Right hindlimb (tissue), 1 donor: ENCODE measurements at regions not wholly inside any gene's neighbourhood (a gene's known extent, or its start where the extent isn't known, plus 50 kb on each side); places are given as distances from the start of the nearest gene placed in this dataset.
A peak's percentile ranks its signal among the peaks of the same experiment; 100 is the strongest.

Experiments
- DNase-seq: peaks from one replicate; pipeline ENCODE4 v3.0.0-alpha.2; 2018

DNA sequence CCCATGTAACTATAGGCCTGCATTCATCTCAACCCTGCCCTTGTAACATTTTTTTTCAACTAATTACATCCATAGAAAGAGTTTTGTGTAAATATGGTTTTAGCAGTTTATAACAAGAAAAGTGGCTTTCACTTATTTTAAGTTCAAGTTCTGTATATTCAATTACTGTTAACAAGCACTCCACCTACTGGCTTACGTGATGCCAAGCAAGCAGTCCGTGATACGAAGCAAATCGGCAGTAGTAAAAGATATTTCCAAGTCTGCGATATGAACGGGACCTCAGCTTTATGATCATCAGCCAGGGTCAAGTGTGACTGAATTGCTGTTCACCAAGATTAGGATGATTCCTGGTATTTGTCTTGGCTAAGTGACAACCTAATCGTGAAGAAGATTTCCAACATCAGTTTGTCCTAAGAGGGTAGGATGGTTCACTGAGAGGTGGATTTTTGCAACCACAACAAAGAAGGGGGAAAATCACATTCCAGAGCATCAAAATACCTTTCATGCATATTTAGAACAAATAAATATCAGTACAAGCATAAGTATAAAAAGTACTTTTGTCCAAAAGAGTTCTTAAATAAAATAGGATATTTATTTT lies 456.2 kb downstream of the FOXG1 start:
- DNase-seq = peak; percentile 31

DNA sequence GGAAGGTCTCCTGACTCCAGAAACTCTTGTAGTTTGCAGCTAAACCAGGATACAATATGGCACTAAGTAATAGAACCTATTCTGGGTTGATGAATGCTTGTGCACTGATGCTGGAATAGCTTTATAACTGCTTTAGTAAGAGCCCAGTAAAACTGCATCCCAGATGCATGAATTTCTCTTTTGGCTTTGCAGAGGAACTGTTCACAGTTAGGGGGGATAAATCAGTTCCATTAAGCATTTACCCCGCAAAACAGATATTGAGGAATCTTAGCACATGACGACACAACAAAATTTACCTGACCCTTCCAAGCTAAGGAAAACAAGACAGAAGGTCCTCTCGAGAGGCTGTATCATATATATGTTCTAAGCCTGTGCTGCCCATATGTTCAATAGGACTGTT lies 457.4 kb downstream of the FOXG1 start:
- no peak for DNase-seq

DNA sequence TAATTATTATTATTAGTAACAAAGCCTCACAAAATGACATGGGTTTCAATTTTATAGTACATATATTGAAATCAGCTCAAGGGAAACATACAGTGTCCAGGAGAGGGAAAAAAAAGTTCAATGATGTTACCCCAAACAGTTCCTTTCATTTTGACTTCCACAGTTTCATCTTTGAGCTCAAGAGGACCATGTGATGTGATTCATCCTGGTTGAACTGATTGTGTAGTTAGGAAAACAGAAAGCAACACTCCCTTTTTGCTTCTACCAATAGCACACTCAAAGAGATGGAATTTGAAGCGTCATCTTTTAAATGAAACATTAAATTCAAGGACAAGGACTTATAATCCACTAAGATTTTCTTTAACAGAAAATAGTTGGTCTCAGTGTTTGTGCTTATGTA lies 461.0 kb downstream of the FOXG1 start:
- DNase-seq = no peak

DNA sequence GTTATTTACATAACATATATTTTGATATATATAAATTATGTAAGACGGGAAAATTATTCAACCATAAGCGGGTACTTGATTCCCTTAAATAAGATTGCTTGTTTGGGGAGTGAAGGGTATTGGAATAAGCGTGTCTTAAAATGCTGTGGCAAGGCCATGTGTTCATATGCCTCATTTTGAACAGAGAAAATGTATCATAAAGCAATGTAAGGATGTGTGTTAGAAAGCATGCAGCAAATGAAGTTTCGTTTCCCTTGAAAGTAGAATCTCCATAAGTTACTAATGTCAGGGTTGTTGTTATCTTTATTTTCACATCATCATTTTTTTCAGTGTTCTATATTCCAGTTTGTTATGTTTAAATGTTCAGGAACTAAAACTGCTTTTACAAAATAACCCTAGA lies 465.6 kb downstream of the FOXG1 start:
- no peak for DNase-seq

DNA sequence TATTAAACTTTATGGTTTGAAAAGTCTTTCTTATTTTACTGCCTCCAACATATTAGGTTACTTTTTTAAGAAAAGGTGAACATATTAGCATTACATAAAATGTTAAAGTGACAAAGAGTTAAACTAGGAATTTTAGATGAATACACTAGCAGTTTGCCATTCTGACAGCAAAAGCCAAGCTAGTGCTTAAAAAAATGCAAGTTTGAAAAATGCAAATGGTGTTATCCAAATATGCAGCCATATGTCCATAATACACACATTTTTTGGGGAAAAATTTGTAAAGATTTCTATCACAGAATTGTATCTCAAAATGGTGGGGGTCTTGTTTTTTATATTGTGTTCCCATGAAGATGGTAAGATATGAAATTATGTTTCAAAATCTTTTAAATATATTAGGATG lies 466.1 kb downstream of the FOXG1 start:
- DNase-seq = no peak

DNA sequence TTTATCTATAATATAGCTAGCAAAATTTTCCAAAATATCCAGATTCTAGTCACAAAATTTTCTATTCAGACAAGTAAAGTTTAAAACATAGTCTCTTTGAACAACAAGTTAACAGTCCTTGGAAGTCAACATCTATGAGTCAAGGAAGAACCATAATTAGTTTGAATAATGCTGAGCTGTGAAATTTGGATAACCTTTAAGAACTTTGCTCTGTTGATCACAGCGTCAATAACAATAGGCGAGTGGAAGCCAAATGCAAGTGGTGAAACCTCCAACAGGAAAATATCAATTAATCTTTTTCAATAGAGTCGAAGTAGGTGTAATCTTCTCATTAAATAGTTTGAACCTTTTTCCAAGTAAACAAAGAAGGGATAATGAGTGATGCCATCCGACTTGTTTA lies 466.6 kb downstream of the FOXG1 start:
- no peak for DNase-seq

DNA sequence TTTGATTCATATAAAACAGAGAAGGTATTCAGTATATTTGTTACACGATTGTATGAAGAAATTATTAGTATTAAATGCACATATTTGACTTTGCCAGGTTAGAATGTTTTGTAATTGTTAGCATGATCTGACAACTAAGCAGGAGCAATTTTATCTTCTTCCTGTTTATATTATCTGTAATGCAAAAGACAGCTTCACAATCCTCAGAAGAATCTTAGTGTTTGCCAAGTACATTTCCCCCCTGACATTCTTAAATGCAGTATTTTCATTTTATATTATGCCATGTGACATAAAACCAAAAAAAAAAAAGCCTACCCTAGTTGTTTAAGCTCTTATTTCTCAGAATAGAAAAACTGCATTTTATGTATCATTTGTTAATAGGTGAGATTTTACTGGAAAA lies 469.4 kb downstream of the FOXG1 start:
- no peak for DNase-seq

DNA sequence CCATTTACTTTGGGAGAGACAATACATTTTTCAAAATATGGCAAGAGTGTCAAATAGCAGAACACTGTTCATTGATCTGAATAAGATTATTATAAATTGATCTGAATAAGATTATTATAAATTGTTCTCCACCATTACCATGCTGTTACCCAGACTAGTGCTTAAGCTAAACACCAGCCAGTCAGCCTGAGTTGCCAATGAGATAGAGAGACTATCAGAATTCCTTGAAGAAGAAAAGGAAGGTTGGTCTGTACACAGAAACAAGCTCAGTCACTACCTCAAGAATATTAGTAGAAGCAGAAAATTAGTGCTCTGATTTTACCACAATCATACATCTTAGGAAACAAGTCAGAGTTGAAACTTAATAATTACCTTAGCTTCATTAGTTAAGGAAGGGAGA lies 469.8 kb downstream of the FOXG1 start:
- no peak for DNase-seq

DNA sequence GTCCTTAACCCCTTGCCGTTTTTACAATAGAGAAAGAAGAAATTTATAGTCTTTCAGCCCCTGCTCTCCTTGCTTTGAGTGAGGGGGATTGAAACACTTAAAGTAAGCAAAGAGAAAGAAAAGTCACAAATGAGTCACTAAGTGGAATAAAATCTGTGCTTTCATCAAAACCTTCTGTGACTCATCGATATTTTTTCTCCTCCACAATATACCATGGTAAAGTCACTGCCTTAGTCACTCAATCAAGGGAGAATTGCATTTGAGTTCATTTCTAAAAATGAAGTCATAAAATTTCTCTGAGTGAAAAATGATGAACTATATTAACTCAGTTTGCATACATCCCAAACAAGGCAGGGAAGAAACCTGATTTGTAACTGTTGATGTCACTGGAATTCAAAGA lies 470.3 kb downstream of the FOXG1 start:
- DNase-seq = no peak

DNA sequence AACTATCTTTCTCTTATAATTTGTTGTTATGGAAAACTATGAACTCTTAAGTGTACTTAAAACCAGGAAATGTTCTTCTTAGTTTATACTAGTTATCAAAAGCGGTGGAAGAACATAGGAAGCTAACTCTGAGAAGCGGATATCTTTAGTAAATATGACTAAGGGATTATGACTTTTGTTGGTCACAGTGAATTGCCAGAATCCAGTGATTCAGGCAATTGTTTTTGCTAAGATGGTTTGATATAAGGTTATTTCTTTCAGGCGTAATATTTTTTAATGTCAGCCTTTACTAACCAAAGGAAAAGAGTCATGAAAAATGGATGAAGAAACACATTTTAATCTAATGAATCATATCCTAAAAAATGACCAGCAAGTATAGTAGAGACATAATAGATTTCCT lies 473.5 kb downstream of the FOXG1 start:
- DNase-seq = no peak

DNA sequence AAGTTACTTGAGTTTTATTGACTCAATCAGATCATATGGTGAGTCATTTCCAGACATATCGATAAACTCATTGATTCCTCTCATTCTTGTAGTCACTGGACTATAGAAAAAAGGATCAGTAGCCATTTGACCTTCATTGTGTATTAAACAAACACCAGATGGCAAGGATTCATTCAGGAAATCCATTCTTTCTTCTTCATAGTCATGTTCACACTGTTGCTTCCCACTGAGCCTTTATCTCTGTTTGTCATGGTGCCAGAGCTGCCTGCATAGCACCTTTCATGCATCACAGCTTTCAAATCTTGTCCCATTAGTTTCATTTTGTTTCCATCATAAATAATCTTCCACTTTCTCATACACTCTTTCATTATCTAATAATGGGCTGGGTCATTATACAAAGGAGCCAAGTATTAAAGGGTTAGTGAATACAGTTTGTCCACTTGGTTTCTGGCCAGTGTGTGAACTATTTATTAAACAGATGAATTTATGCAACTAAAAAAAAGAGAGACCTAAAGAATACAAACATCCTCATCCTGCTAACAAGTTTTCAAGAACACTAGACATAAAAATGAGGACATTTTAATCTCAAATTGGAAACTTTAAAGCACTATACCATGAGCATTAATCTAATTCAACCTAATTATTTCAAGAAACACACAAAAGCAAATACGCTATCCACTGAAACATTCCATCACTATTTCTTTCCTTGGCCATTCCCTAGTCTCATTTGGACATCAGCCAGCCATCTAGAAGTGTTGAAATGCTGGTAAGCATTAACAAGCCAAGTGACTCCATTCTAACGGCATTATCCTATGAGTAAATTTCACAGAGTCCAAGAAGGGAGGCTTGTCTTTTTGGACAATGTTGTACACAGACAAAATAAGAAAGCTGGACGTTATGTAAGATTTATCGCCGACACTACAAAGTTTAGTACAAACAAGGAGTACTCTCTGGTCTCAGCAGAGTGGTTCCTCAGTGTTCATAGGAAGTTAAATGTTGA lies 476.5 kb downstream of the FOXG1 start:
- DNase-seq = no peak

DNA sequence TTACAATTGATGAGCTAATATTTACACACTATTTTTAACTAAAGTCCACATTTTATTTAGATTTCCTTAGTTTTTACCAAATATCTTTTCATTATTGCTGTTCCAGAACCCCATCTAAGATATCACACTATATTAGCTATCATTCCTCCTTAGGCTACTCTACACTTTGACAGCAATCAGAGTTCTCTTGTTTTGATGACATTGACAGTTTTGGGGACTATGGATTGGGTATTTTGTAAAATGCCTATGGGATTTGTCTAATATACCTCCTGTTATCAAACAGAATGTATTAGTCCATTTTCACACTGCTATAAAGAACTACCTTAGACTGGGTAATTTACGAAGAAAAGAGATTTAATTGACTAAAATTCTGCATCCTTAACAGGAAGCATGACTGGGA lies 489.1 kb downstream of the FOXG1 start:
- no peak for DNase-seq

DNA sequence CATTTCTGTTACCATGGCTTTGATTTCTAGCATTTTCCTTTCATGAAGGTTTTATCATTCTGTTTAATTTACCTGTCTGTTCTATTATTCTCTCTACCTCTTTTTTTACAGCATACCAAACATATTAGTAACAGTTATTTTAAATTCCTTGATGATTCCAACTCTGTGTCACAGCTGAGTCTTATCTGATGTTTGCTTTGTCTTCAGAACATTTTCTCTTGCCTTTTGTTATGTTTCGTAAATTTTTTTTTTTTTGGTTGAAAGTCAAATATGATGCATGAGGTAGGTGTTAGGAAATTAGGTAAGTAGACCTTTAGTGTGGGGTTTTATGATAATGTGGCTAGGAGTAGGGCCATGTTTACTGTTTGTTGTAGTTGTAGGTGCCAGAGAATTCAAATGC lies 496.4 kb downstream of the FOXG1 start:
- no peak for DNase-seq

DNA sequence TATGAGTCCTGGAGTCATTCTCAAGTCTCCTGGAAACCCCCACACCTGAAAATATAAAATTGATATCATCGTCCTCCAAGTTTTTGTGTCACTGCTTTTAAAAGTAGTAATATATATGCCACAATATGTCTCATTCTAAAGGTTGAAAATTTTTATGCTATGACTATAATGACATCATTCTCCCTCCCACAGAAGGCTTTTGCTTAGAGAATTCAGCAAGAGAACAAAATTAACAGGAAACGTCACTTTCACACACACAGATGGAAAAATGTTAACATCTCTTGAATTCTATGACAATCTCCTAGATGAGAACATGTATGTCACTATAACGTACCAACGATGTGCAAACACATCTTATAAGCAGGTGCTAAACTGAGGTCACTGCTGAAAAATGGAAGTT lies 498.3 kb downstream of the FOXG1 start:
- DNase-seq = no peak

DNA sequence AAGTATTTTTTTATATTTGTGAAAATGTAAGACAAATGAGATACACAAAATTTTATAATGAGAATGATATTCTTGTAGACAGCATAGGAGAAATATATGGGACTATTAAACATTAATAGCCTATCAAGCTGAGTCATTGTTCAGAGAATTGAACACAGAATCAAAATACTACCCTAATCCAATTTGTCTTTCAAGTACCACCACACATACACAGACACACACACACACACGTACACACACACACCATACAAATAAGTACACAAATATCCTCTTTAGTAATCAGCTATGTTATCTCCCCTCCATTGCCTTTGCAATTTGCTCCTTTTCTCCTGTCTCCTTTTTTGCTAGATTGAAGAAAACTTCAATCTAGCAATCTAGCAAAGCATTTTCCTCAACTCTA lies 499.3 kb downstream of the FOXG1 start:
- no peak for DNase-seq

DNA sequence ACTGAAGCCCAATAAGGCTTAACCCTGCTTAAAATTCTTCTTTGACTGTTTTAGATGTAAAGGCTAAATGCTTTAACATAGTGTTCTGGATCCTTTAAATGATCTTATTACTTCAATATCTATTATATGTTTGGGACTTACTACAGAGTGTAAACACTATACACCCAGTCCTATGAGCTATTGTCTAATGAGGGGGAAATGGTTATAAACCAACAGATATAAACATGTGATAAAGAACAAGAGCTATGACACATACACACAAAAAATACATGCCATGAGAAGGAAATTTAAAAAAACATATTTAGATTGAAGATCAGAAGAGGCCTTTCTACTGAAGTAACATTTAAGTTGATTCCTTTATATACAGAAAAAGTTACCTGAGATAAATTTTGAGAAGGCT lies 505.1 kb downstream of the FOXG1 start:
- no peak for DNase-seq

DNA sequence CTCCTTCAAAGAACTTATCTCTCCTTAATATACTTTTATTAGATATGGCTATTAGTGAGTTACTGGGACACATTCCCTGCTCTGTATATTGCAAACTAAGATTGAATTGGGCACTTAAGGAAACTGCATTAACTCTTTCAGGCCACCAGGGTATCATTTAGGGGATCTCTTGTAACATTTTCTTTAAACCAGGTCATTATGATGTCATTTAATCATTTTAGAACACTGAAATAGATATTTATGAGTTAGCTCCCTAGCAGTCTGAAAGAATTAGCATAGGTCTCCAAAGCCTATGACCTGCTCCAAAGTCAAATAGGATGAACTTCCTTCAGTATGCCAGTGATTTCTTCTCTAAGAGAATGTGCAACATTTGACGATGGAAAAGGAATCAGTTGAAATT lies 506.9 kb downstream of the FOXG1 start:
- no peak for DNase-seq

DNA sequence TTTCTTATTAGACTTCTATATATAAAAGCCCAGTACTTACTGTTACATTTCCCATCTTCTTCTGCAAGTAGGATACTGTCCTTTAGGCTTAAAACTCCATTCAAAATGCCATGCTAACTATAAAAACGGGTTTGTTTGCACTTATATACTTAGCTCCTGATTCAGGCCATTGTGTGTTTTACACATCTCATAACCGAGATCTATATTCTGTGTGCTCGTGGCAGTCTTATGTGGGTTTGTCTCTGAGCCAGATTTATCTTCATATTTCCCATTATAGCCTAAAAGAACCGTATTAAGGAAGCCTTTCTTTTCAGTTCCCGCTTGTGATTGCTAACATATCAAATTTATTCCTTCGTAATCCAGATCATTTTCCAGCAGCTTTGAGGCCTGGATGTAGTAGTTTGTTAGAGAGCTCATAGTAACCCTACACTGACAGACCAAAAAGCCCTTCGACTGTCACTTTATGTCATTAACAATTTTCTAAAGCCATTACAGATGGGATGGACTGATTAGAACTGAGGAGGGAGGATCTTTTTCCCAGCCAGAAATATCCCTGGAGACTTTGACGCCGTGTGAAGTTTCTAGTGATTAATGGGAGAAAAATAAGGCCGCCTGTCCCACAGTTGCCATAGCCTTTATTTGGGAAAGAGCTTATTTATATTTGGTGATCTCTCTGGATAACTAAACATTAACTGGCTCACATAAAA lies 508.5 kb downstream of the FOXG1 start:
- DNase-seq = no peak

DNA sequence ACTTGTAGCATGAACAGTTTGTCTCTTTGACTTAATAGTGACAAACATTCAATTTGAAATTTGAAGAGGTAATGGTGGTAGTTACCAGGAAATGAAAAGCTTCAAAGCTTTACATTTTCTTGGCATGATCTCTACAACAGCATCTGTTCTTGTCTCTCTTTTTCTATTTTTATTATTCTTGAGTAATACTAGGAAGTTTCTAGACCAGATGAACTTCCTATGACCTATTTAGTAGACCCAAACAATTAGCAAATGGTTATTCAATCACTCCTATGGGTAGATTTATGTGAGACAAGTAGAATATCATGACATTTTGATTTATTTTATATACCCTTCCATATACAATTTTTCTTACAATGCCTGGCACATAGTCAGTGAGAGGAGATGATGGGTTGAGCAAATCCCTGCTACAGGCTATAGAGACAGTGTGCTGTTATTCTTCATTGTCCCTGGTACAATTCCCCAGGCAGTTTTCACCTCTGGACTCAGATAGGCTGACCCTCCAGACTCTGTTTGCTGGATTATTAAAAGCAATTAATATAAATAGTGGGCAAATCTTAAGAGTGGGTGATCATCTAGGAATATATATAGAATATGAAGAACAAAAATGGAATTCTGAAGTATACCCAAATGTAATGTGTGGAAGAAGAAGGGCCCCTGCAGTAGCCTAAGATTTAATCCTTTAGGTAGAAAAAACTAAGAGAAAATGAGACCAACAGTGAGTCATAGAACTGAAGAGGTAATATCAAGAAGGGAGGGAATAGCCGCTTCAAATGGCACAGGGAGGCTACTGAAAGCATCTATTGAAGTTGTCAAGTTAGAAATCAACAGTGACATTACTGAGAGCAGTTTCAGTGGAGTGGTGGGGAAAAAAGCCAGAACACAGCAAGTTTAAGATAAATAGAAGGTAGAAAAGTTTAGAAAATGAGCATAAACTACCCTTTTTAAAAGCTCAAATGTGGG lies 512.0 kb downstream of the FOXG1 start:
- no peak for DNase-seq

DNA sequence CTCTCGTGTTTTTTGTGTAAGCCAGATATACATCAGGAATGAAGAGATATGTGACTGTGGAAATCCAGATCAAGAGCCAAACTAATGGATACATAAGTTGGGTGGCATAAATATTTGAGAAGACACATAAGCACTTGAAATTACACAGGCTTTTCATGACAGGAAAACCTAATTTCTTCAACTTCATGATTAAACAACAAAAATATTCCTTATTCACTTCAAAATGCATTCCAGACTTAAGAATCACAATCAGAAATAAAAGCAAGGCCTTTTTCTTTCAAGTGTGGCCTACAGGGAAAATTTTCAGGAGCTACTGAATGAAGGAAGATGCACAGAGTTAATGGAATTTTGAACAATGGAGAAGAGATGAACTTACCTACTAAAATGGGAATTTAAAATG lies 515.6 kb downstream of the FOXG1 start:
- DNase-seq = no peak

DNA sequence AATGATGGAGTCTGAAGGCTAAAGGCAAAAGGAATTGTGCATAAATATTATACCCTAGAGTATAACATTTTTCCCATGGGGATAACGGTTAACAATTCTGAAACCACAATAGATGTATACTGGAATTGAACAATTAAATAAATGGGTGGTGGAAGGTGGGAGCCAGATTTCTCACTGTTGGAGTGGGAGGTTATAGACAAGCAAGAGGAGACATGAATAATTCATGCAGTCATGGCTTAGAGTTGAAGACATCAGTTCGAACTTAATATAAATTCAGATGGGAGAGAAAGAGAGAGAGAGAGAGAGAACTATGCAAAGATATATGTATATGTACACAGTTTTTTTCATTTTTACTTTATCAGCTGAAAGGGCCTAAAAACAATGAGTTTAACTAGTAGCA lies 523.9 kb downstream of the FOXG1 start:
- no peak for DNase-seq

DNA sequence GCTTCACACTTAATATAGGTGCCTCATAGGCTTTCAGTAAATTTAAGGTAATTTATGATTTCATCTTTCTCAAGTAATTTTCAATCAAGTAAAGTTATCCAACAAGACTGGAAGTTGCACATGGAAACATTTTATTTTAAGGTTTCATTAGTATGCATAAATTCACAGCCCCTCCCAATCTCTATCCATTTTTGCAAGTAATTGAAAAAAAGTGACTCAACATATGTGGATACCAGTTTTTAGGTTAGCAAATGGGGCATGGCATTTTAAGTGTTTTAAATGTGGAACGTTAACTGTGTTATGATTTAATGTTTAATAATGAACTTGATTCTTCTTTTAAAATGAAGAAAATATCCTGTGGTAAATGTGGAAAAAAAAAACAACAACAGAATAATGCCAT lies 532.8 kb downstream of the FOXG1 start:
- DNase-seq = no peak

DNA sequence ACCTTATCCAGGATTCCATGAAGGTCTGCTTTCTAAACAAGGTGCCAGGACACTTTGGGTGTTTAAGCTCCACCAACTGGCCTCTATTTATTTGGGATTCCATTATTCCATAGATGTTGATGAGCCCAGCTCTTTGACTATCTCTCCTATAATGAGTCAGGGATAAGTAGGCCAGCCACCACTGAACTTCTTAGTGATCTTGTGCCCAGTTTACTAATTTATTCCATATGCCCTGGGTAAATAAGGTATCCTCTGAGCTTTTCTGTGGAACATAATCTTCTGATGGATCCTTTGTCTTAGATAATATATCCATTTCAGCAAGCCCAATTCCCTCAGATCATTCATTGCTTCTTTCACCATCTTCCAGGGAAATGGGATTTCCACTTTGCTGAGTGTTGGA lies 535.0 kb downstream of the FOXG1 start:
- DNase-seq = no peak
